Thoracic aorta (tissue), 2 donors: ENCODE measurements at regions not wholly inside any gene's neighbourhood (a gene's known extent, or its start where the extent isn't known, plus 50 kb on each side); places are given as distances from the start of the nearest gene placed in this dataset.

Source experiments
- ATAC-seq: fragments of 150-250 bp; one replicate; pipeline ENCODE4 v1.8.0; 2017; ENCODE audit warnings: low read depth; ENCODE audit not compliant: insufficient number of reproducible peaks, low FRiP score
- DNase-seq: peaks from one replicate; pipeline ENCODE4 v3.0.0-alpha.2; 2020; ENCODE audit warnings: low spot score
- H3K27ac ChIP-seq, 2 donors: fragments of 200-600 bp; sonication (generic); 1 replicate in 1 of 2; 2 replicates in 1 of 2; pipeline ENCODE4 v1.5.1; 2016; ENCODE audit warnings: mild to moderate bottlenecking in 2 of 2, moderate library complexity in 2 of 2
- H3K27me3 ChIP-seq: fragments of 200-600 bp; sonication (generic); replicated peaks from 2 replicates; pipeline ENCODE4 v1.6.0; 2016; ENCODE audit warnings: mild to moderate bottlenecking; ENCODE audit not compliant: insufficient read depth
- H3K36me3 ChIP-seq: fragments of 200-600 bp; sonication (generic); one replicate; pipeline ENCODE4 v1.5.1; 2016
- H3K4me1 ChIP-seq, 2 donors: fragments of 200-600 bp; sonication (generic); 1 replicate in 1 of 2; 2 replicates in 1 of 2; pipeline versions ENCODE4 v1.5.1 to v1.6.0; 2016; ENCODE audit warnings: low read depth in 2 of 2, mild to moderate bottlenecking in 1 of 2; ENCODE audit not compliant: control insufficient read depth in 1 of 2
- H3K4me3 ChIP-seq: fragments of 200-600 bp; sonication (generic); 2 replicates; pipeline ENCODE4 v1.5.1; 2016; ENCODE audit warnings: mild to moderate bottlenecking
- H3K9me3 ChIP-seq: fragments of 200-600 bp; sonication (generic); 2 replicates; pipeline ENCODE4 v1.5.1; 2016
- CTCF ChIP-seq: fragments of 200-600 bp; sonication (generic); IDR thresholded peaks from one replicate; pipeline ENCODE4 v1.5.1; 2019; ENCODE audit warnings: antibody characterized with exemption

- DNase-seq (no peak), ATAC-seq (no peak)
- Histone ChIP-seq H3K36me3 (no peaks in the 10 kb centered on the region), H3K9me3 (no peaks in the 10 kb centered on the region), H3K4me3 (no peak overlapping the region), H3K27ac (no peak overlapping the region), H3K27me3 (no peaks in the 10 kb centered on the region), H3K4me1 (no peaks in the 10 kb centered on the region)
- TF ChIP-seq CTCF = no peak
These were observed 79.8 kb upstream of the SLITRK6 start for GRCh38 chr13:85879014-85879413.

- Histone ChIP-seq H3K27me3 (no peaks in the 10 kb centered on the region), H3K36me3 (no peaks in the 10 kb centered on the region), H3K4me1 (no peaks in the 10 kb centered on the region), H3K27ac (no peak overlapping the region), H3K9me3 (no peaks in the 10 kb centered on the region), H3K4me3 (no peak overlapping the region)
- DNase-seq (no peak), ATAC-seq (no peak)
- no peak for TF ChIP-seq CTCF
These were observed 65.8 kb upstream of the SLITRK6 start for GRCh38 chr13:85864963-85865530.

- no peaks in the 10 kb centered on the region for H3K4me1 ChIP-seq
- no peak overlapping the region for H3K4me3 ChIP-seq
- no peak for TF ChIP-seq CTCF
- no peak for ATAC-seq
- no peaks in the 10 kb centered on the region for H3K9me3 ChIP-seq
- no peaks in the 10 kb centered on the region for H3K27me3 ChIP-seq
- no peak overlapping the region for H3K27ac ChIP-seq
- no peak for DNase-seq
- no peaks in the 10 kb centered on the region for H3K36me3 ChIP-seq
These were observed 54.9 kb upstream of the SLITRK6 start for GRCh38 chr13:85853901-85854663.

- Histone ChIP-seq H3K4me3 (no peak overlapping the region), H3K36me3 (no peaks in the 10 kb centered on the region), H3K4me1 (no peaks in the 10 kb centered on the region), H3K27ac (no peak overlapping the region), H3K9me3 (no peaks in the 10 kb centered on the region), H3K27me3 (no peaks in the 10 kb centered on the region)
- no peak for TF ChIP-seq CTCF
- ATAC-seq (no peak), DNase-seq (no peak)
These were observed 54.1 kb upstream of the SLITRK6 start for GRCh38 chr13:85853161-85853894.
